AG04450 (cell line): ENCODE measurements at regions not wholly inside any gene's neighbourhood (a gene's known extent, or its start where the extent isn't known, plus 50 kb on each side); places are given as distances from the start of the nearest gene placed in this dataset.

Experiments
- CTCF ChIA-PET: fragments of 300-600, 350-600 bp; formaldehyde crosslinking; extraction: SDS; loops from one replicate; lab custom pipeline; 2022; ENCODE audit warnings: antibody characterized with exemption, inconsistent platforms; lab: Charles Lee
- POLR2A ChIA-PET: fragments of 350-600 bp; formaldehyde crosslinking; extraction: SDS; loops from one replicate; lab custom pipeline; 2021; ENCODE audit warnings: antibody characterized with exemption, inconsistent platforms; lab: Yijun Ruan, JAX
- DNase-seq: peaks from one replicate; pipeline ENCODE4 v3.0.0-alpha.2; 2011; ENCODE audit warnings: low read depth, low spot score
- H3K27ac ChIP-seq: one replicate; pipeline ENCODE4 v1.5.1; 2012; ENCODE audit warnings: low read depth, low read length, control low read depth
- H3K27me3 ChIP-seq: one replicate; pipeline ENCODE4 v1.6.0; 2012; ENCODE audit warnings: low read length; ENCODE audit not compliant: control insufficient read depth, insufficient read depth
- H3K4me3 ChIP-seq: 2 replicates; pipeline ENCODE4 v1.5.1; 2011; ENCODE audit warnings: mild to moderate bottlenecking, low read depth, low read length, control low read depth
- H3K9me3 ChIP-seq: 2 replicates; pipeline ENCODE4 v1.5.1; 2012; ENCODE audit warnings: low read length; ENCODE audit not compliant: control insufficient read depth, insufficient read depth
- CTCF ChIP-seq: IDR thresholded peaks from 2 replicates; pipeline ENCODE4 v1.5.1; 2011; ENCODE audit warnings: low read depth, low read length, control low read depth, inconsistent platforms

- Histone ChIP-seq H3K4me3 (no peak overlapping the region), H3K27me3 (peaks cover 2% of the 10 kb centered on the region), H3K9me3 (no peaks in the 10 kb centered on the region), H3K27ac (no peak overlapping the region)
- POLR2A ChIA-PET, result no interaction called here
- TF ChIP-seq CTCF, result no peak
- CTCF ChIA-PET, result interaction anchor here (1.1 to 4.9 kb wide), 3 partner anchors 12 to 231 kb away, joined by 3 to 25 read pairs (median 4); no protein-coding TSS in a partner anchor
- no peak for DNase-seq
These were observed 68.2 kb upstream of the SLC35G4 start for GRCh38 chr18:11541179-11541578.

- DNase-seq, result no peak
- H3K4me3 ChIP-seq, result no peak overlapping the region
These were observed 75.4 kb upstream of the SLC35G4 start for GRCh38 chr18:11533942-11534496.

GRCh38 chr18:11533513-11533890 lies 75.9 kb upstream of the SLC35G4 start:
- no peak for DNase-seq
- Histone ChIP-seq H3K27me3 (peaks cover 2% of the 10 kb centered on the region), H3K27ac (no peak overlapping the region), H3K4me3 (no peak overlapping the region), H3K9me3 (no peaks in the 10 kb centered on the region; the same call in 1 of the 2 replicates)
- POLR2A ChIA-PET, result no interaction called here
- CTCF ChIA-PET, result no interaction called here
- no peak for TF ChIP-seq CTCF

More at GRCh38 chr18:11533942-11534496, 75.4 kb upstream of the SLC35G4 start:
- POLR2A ChIA-PET, result no interaction called here
- CTCF ChIA-PET, result no interaction called here
- H3K9me3 ChIP-seq, result no peaks in the 10 kb centered on the region; the same call in 1 of the 2 replicates
- TF ChIP-seq CTCF, result no peak
- no peak overlapping the region for H3K27ac ChIP-seq
- H3K27me3 ChIP-seq, result peaks cover 2% of the 10 kb centered on the region

DNA sequence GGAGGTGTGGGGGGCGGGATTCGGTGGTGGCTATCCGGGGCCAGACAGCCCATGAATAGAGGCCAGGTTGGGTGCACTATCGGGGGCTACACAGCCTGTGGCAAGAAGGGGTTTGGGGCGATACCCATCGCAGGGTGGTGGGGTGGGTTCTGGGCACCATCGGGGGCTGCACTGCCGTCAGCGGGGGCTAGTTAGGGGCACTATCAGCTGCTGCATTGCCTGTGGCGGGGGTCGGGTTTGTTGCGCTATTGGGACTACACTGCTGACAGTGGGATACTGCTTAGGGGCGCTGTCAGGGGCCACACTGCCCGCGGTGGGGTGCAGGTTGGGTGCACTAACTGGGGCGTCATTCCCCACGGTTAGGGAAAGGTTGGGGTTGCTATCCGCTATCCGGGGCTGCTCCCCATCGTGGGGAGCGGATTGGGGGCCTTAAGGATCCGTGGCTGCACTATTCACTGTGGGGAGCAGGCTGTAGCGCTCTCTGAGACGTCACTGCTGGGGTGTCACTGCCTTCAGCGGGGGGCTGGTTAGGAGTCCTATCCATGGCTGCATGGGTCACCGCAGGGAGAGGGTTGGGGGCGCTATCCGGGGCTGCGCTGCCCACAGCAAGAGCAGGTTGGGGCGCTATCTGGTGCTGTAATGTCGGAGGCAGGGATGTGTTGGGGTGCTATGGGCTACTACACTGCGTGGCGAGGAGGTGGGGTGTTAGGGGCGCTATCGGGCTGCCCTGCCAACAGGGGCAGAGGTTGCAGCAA lies 76.5 kb upstream of the SLC35G4 start:
- POLR2A ChIA-PET, result interaction anchor here (0.7 kb wide), 1 partner anchor 330 kb away, joined by 5 read pairs; no protein-coding TSS in a partner anchor
- no peak overlapping the region for H3K4me3 ChIP-seq
- no peak for DNase-seq
- H3K27me3 ChIP-seq, result no peaks in the 10 kb centered on the region
- CTCF ChIA-PET, result no interaction called here
- no peak overlapping the region for H3K27ac ChIP-seq
- H3K9me3 ChIP-seq, result no peaks in the 10 kb centered on the region; the same call in 1 of the 2 replicates
- no peak for TF ChIP-seq CTCF

- Histone ChIP-seq H3K27ac (no peak overlapping the region), H3K27me3 (no peaks in the 10 kb centered on the region), H3K4me3 (no peak overlapping the region), H3K9me3 (no peaks in the 10 kb centered on the region; the same call in 1 of the 2 replicates)
- ChIA-PET CTCF (interaction anchor here (0.9 to 1.2 kb wide), 2 partner anchors 25 to 743 kb away, joined by 3 read pairs; no protein-coding TSS in a partner anchor), POLR2A (no interaction called here)
- DNase-seq, result no peak
- no peak for TF ChIP-seq CTCF
These were observed 80.3 kb upstream of the SLC35G4 start for GRCh38 chr18:11529081-11529480.
